LNCaP clone FGC (cell line): ENCODE measurements at regions not wholly inside any gene's neighbourhood (a gene's known extent, or its start where the extent isn't known, plus 50 kb on each side); places are given as distances from the start of the nearest gene placed in this dataset.

Experiments used
- DNase-seq: peaks from one replicate; pipeline ENCODE4 v3.0.0-alpha.2; 2011; ENCODE audit warnings: low read depth
- H3K4me3 ChIP-seq: 2 replicates; pipeline ENCODE4 v1.5.1; 2011; ENCODE audit warnings: mild to moderate bottlenecking, low read depth, low read length, control low read depth
- TF ChIP-seq, protein P1 (sequence below): IDR thresholded peaks from 2 replicates; pipeline ENCODE4 v1.5.1; 2012; ENCODE audit warnings: mild to moderate bottlenecking; ENCODE audit not compliant: control insufficient read depth, insufficient read depth; ENCODE audit errors: extremely low read depth

GRCh38 chr17:74088285-74088933 is 115.1 kb upstream of the RPL38 start:
- no peak for DNase-seq
- TF ChIP-seq, protein P1, sequence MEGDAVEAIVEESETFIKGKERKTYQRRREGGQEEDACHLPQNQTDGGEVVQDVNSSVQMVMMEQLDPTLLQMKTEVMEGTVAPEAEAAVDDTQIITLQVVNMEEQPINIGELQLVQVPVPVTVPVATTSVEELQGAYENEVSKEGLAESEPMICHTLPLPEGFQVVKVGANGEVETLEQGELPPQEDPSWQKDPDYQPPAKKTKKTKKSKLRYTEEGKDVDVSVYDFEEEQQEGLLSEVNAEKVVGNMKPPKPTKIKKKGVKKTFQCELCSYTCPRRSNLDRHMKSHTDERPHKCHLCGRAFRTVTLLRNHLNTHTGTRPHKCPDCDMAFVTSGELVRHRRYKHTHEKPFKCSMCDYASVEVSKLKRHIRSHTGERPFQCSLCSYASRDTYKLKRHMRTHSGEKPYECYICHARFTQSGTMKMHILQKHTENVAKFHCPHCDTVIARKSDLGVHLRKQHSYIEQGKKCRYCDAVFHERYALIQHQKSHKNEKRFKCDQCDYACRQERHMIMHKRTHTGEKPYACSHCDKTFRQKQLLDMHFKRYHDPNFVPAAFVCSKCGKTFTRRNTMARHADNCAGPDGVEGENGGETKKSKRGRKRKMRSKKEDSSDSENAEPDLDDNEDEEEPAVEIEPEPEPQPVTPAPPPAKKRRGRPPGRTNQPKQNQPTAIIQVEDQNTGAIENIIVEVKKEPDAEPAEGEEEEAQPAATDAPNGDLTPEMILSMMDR = no peak
- H3K4me3 ChIP-seq = no peak overlapping the region

- no peak for DNase-seq
- TF ChIP-seq, protein P1 = no peak
- H3K4me3 ChIP-seq = no peak overlapping the region
These were observed 114.5 kb upstream of the RPL38 start for GRCh38 chr17:74088934-74089329.

GRCh38 chr17:74089380-74089779 is 114.1 kb upstream of the RPL38 start:
- DNase-seq = no peak
- H3K4me3 ChIP-seq = no peak overlapping the region
- TF ChIP-seq, protein P1 = no peak

- H3K4me3 ChIP-seq = no peak overlapping the region
- peak; percentile 25 for DNase-seq
- TF ChIP-seq, protein P1 = peak; percentile 95
These were observed 113.5 kb upstream of the RPL38 start for GRCh38 chr17:74089869-74090464.

- TF ChIP-seq, protein P1 = no peak
- DNase-seq = no peak
- no peak overlapping the region for H3K4me3 ChIP-seq
These were observed 108.8 kb upstream of the RPL38 start for GRCh38 chr17:74094651-74095050.

DNA sequence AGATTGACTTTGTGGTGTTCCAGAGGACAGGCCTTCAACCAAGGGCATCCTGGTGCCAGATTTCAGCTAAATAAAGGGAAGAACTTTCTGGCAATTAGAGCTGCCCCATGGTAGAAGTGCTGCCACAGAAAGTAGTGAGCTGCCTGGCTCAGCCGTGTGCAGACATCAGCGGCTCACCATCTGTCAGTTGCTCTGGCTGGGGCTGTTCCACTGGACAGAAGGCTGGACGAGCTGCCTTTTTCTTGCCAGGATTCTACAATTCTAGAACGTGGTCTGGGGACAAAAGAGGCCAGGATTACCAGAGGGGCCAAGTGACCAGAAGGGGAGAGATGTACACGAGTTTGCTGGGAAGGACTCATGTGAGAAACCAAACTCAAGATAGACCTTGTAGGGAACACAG is 107.0 kb upstream of the RPL38 start:
- H3K4me3 ChIP-seq = no peak overlapping the region
- TF ChIP-seq, protein P1 = no peak
- no peak for DNase-seq
